ENCODE measurements at regions not wholly inside any gene's neighbourhood (a gene's known extent, or its start where the extent isn't known, plus 50 kb on each side); places are given as distances from the start of the nearest gene placed in this dataset.
A peak's percentile ranks its signal among the peaks of the same experiment; 100 is the strongest.

DNA sequence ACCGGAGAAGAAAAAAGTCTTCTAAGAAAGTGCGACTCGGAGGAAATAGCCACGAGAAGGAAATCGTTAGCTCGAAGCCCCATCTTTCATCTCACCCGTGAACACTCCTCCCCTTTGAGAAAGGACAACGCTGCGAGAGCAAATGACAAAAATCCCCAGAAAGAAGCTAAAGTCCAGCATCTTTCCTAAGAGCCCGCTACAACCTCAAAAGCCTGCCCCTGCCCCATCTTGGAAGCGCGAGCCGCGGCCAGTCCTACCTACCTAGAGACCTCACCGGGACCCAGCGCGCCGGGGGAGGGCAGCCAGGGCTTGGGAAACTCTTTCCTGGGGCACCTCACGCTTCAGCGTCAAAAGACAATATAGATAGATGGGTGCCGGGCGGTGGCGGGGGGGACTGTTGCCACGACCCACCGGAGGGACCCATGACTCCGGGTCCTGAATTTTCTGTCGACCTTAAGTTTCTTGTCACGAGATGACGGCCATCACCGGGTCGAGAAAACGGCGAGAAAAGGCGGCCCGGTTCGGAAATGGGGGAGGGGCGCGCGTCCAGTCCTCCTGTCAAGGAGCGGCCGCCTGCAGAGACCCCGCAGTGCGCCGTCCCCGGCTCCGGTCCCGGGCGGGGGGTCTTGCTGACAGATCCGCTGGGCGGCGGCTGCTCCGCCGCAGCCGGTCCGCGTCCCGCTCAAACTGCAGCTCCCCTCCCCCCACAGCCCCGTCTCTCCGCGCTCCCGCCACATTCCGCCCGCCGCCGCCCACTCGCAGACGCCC lies 65.9 kb downstream of the KCNRG start:
- H3K27me3 Mint-ChIP-seq, result no peaks in the 10 kb centered on the region
- ChIA-PET POLR2A (interaction anchor here (0.6 to 7.1 kb wide), 11 partner anchors 10 to 830 kb away, joined by 3 to 142 read pairs (median 6); partner anchors contain the start of gene TRIM13), CTCF (interaction anchor here (0.6 to 10.4 kb wide), 15 partner anchors 12 to 833 kb away, joined by 3 to 195 read pairs (median 4); partner anchors contain the start of genes KPNA3 and TRIM13)
- Histone ChIP-seq H3K27me3 (replicated peaks in 1 of 4; ENCODE audit: control extremely low read depth in 1 of 4, control insufficient read depth in 3 of 4, insufficient read depth in 4 of 4, low read length in 3 of 4) (no peaks in the 10 kb centered on the region), H2AFZ (ENCODE audit: insufficient read depth, low read depth, low read length, poor library complexity, severe bottlenecking) (peak overlapping the region; percentile 87), H3K9me3 (ENCODE audit: control extremely low read depth in 1 of 3, control insufficient read depth in 2 of 3, insufficient read depth in 1 of 3, low read length in 2 of 3) (no peaks in the 10 kb centered on the region), H3K4me3 (ENCODE audit: control extremely low read depth in 1 of 5, extremely low read depth in 1 of 5, insufficient read depth in 1 of 5, low read depth in 2 of 5, low read length in 4 of 5) (peak overlapping the region; percentile 81 to 99 (median 94)), H3K9ac (ENCODE audit: low read length) (peak overlapping the region; percentile 91), H3K36me3 (replicated peaks in 1 of 2; ENCODE audit: control extremely low read depth in 1 of 2, control insufficient read depth in 1 of 2, extremely low read depth in 1 of 2, insufficient read depth in 2 of 2, low read length in 1 of 2) (no peaks in the 10 kb centered on the region), H3K4me1 (ENCODE audit: control insufficient read depth in 2 of 2, insufficient read depth in 2 of 2, low read length in 2 of 2) (peaks cover 30 to 50% of the 10 kb centered on the region in 2 donors), H3K79me2 (ENCODE audit: control insufficient read depth, insufficient read depth, low read length) (peaks cover 81% of the 10 kb centered on the region), H3K27ac (ENCODE audit: low read length in 2 of 2) (peak overlapping the region; percentile 82 to 85), H4K20me1 (ENCODE audit: control insufficient read depth, insufficient read depth, low read length, poor library complexity, severe bottlenecking) (peaks cover 10% of the 10 kb centered on the region), H3K4me2 (replicated peaks; ENCODE audit: low read depth, low read length, poor library complexity, severe bottlenecking) (peak overlapping the region; percentile 81)
- peak overlapping the region; percentile 94 for H3K4me3 Mint-ChIP-seq
- peak overlapping the region; percentile 94 for H3K27ac Mint-ChIP-seq
- H3K4me1 Mint-ChIP-seq, result peaks cover 55% of the 10 kb centered on the region
- ATAC-seq (ENCODE audit: low read depth) (peak; percentile 11), DNase-seq (peak; percentile 76)
- TF ChIP-seq, protein P1, sequence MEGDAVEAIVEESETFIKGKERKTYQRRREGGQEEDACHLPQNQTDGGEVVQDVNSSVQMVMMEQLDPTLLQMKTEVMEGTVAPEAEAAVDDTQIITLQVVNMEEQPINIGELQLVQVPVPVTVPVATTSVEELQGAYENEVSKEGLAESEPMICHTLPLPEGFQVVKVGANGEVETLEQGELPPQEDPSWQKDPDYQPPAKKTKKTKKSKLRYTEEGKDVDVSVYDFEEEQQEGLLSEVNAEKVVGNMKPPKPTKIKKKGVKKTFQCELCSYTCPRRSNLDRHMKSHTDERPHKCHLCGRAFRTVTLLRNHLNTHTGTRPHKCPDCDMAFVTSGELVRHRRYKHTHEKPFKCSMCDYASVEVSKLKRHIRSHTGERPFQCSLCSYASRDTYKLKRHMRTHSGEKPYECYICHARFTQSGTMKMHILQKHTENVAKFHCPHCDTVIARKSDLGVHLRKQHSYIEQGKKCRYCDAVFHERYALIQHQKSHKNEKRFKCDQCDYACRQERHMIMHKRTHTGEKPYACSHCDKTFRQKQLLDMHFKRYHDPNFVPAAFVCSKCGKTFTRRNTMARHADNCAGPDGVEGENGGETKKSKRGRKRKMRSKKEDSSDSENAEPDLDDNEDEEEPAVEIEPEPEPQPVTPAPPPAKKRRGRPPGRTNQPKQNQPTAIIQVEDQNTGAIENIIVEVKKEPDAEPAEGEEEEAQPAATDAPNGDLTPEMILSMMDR (IDR thresholded peaks at IDR 0.05), result peak; percentile 18
- no peak for TF ChIP-seq EZH2 (IDR thresholded peaks at IDR 0.05; ENCODE audit: borderline replicate concordance, insufficient read depth, low read depth, low read length, poor library complexity, severe bottlenecking)
- under 1% methylated on average over 67 of the region's 67 CpGs for WGBS (ENCODE audit: insufficient coverage)
- intact Hi-C loops (cut with micrococcal nuclease), result loop anchor here (5.0 kb wide), 5 partner anchors 104 to 556 kb away; partner anchors contain the start of gene SPRYD7
- no peaks in the 10 kb centered on the region for H3K9me3 Mint-ChIP-seq (ENCODE audit: insufficient read depth)
